ENCODE measurements at regions not wholly inside any gene's neighbourhood (a gene's known extent, or its start where the extent isn't known, plus 50 kb on each side); places are given as distances from the start of the nearest gene placed in this dataset.

- ChIA-PET CTCF (interaction anchor here (0.5 to 1.5 kb wide), 3 partner anchors 10 to 64 kb away, joined by 3 read pairs; no protein-coding TSS in a partner anchor), POLR2A (no interaction called here)
- H3K36me3 ChIP-seq (ENCODE audit: control insufficient read depth, insufficient read depth, low read length): no peaks in the 10 kb centered on the region
- TF ChIP-seq CTCF (IDR thresholded peaks at IDR 0.05; ENCODE audit: insufficient read depth, low read depth, low read length): no peak
- H3K27me3 ChIP-seq (ENCODE audit: control insufficient read depth, insufficient read depth, low read length): peaks cover 11% of the 10 kb centered on the region
- no peak overlapping the region for H3K4me3 ChIP-seq (ENCODE audit: low read depth, low read length)
- no peak for DNase-seq (ENCODE audit: low read depth)
Observed at GRCh38 chr2:26530696-26531095, 52.8 kb upstream of the OTOF start.

GRCh38 chr2:26530240-26530540 is 52.3 kb upstream of the OTOF start:
- TF ChIP-seq CTCF (IDR thresholded peaks at IDR 0.05; ENCODE audit: insufficient read depth, low read depth, low read length): no peak
- ChIA-PET CTCF (interaction anchor here (0.5 to 1.5 kb wide), 2 partner anchors 26 to 64 kb away, joined by 3 read pairs; no protein-coding TSS in a partner anchor), POLR2A (no interaction called here)
- H3K27me3 ChIP-seq (ENCODE audit: control insufficient read depth, insufficient read depth, low read length): peaks cover 11% of the 10 kb centered on the region
- H3K36me3 ChIP-seq (ENCODE audit: control insufficient read depth, insufficient read depth, low read length): no peaks in the 10 kb centered on the region
- no peak for DNase-seq (ENCODE audit: low read depth)
- no peak overlapping the region for H3K4me3 ChIP-seq (ENCODE audit: low read depth, low read length)

- TF ChIP-seq CTCF (IDR thresholded peaks at IDR 0.05; ENCODE audit: insufficient read depth, low read depth, low read length): no peak
Observed at GRCh38 chr2:26529406-26530239, 51.7 kb upstream of the OTOF start.

GRCh38 chr2:26528836-26529235 is 50.9 kb upstream of the OTOF start:
- no peak for TF ChIP-seq CTCF (IDR thresholded peaks at IDR 0.05; ENCODE audit: insufficient read depth, low read depth, low read length)
- POLR2A ChIA-PET: no interaction called here
- H3K36me3 ChIP-seq (ENCODE audit: control insufficient read depth, insufficient read depth, low read length): no peaks in the 10 kb centered on the region
- no peak overlapping the region for H3K4me3 ChIP-seq (ENCODE audit: low read depth, low read length)
- no peak for DNase-seq (ENCODE audit: low read depth)
- CTCF ChIA-PET: no interaction called here
- H3K27me3 ChIP-seq (ENCODE audit: control insufficient read depth, insufficient read depth, low read length): peaks cover 15% of the 10 kb centered on the region

More at GRCh38 chr2:26529406-26530239, 51.7 kb upstream of the OTOF start:
- ChIA-PET CTCF (no interaction called here), POLR2A (no interaction called here)
- Histone ChIP-seq H3K4me3 (ENCODE audit: low read depth, low read length) (no peak overlapping the region), H3K27me3 (ENCODE audit: control insufficient read depth, insufficient read depth, low read length) (peaks cover 13% of the 10 kb centered on the region), H3K36me3 (ENCODE audit: control insufficient read depth, insufficient read depth, low read length) (no peaks in the 10 kb centered on the region)
- DNase-seq (ENCODE audit: low read depth): no peak

GRCh38 chr2:26527726-26528585 is 50.0 kb upstream of the OTOF start:
- Histone ChIP-seq H3K27me3 (ENCODE audit: control insufficient read depth, insufficient read depth, low read length) (peaks cover 19% of the 10 kb centered on the region), H3K4me3 (ENCODE audit: low read depth, low read length) (no peak overlapping the region), H3K36me3 (ENCODE audit: control insufficient read depth, insufficient read depth, low read length) (no peaks in the 10 kb centered on the region)
- no peak for DNase-seq (ENCODE audit: low read depth)
- CTCF ChIA-PET: no interaction called here
- POLR2A ChIA-PET: no interaction called here
- no peak for TF ChIP-seq CTCF (IDR thresholded peaks at IDR 0.05; ENCODE audit: insufficient read depth, low read depth, low read length)
